ENCODE measurements at regions not wholly inside any gene's neighbourhood (a gene's known extent, or its start where the extent isn't known, plus 50 kb on each side); places are given as distances from the start of the nearest gene placed in this dataset.
A peak's percentile ranks its signal among the peaks of the same experiment; 100 is the strongest.

GRCh38 chr1:218135371-218135770 lies 149.7 kb upstream of the RRP15 start:
- DNase-seq: no peak
- H3K36me3 ChIP-seq: no peaks in the 10 kb centered on the region
- no peaks in the 10 kb centered on the region for H3K27me3 ChIP-seq
- intact Hi-C loops (cut with DNase I; ENCODE audit: low total_unique reads): no loop called here
- WGBS, 2 donors (ENCODE audit: low coverage in 1 of 2): 93% methylated on average over 6 of the region's 6 CpGs; no CpG with 5 or more reads in 1 of the 2 donors
- no peaks in the 10 kb centered on the region for H3K9me3 ChIP-seq
- no peak overlapping the region for H3K4me3 ChIP-seq
- H3K27ac ChIP-seq: no peak overlapping the region
- no peak for TF ChIP-seq EP300 (IDR thresholded peaks at IDR 0.05; ENCODE audit: low read depth)
- TF ChIP-seq CTCF (IDR thresholded peaks at IDR 0.05): no peak
- no peak for TF ChIP-seq POLR2AphosphoS5 (IDR thresholded peaks at IDR 0.05)
- no peak for TF ChIP-seq POLR2A (IDR thresholded peaks at IDR 0.05)
- H3K4me1 ChIP-seq: no peaks in the 10 kb centered on the region
- in situ Hi-C loops (cut with MboI; ENCODE audit: low pct_ligation_motif_present in 1 of 4, low pct_unique_long_range_greater_than_20kb in 1 of 4, low sequenced_read_pairs in 3 of 4): no loop called here

- Histone ChIP-seq H3K36me3 (no peaks in the 10 kb centered on the region), H3K27ac (no peak overlapping the region), H3K4me3 (no peak overlapping the region), H3K9me3 (peaks cover 0 to 4% of the 10 kb centered on the region in 2 donors), H3K27me3 (no peaks in the 10 kb centered on the region), H3K4me1 (no peaks in the 10 kb centered on the region)
- whole genome bisulfite sequencing, 2 donors (ENCODE audit: low coverage in 1 of 2): 72 to 82% methylated on average over 2 to 4 of the region's 4 CpGs
- no peak for TF ChIP-seq EP300 (IDR thresholded peaks at IDR 0.05; ENCODE audit: low read depth)
- in situ Hi-C loops (cut with MboI; ENCODE audit: low pct_ligation_motif_present in 1 of 4, low pct_unique_long_range_greater_than_20kb in 1 of 4, low sequenced_read_pairs in 3 of 4) (no loop called here), intact Hi-C loops (cut with DNase I; ENCODE audit: low total_unique reads) (no loop called here)
- no peak for DNase-seq
Observed at GRCh38 chr1:218139761-218140160, 145.3 kb upstream of the RRP15 start.

- in situ Hi-C loops (cut with MboI; ENCODE audit: low pct_ligation_motif_present in 1 of 4, low pct_unique_long_range_greater_than_20kb in 1 of 4, low sequenced_read_pairs in 3 of 4): no loop called here
- H3K4me1 ChIP-seq: no peaks in the 10 kb centered on the region
Observed at GRCh38 chr1:218156595-218156994, 128.5 kb upstream of the RRP15 start.

GRCh38 chr1:218163371-218163770 lies 121.7 kb upstream of the RRP15 start:
- Histone ChIP-seq H3K27me3 (peaks cover 89% of the 10 kb centered on the region), H3K9me3 (no peaks in the 10 kb centered on the region), H3K36me3 (no peaks in the 10 kb centered on the region), H3K4me3 (no peak overlapping the region), H3K27ac (no peak overlapping the region), H3K4me1 (peaks cover 0 to 27% (median 23%) of the 10 kb centered on the region in 4 donors)
- no peak for TF ChIP-seq CTCF (IDR thresholded peaks at IDR 0.05)
- TF ChIP-seq POLR2A (IDR thresholded peaks at IDR 0.05): no peak
- no peak for TF ChIP-seq EP300 (IDR thresholded peaks at IDR 0.05; ENCODE audit: low read depth)
- TF ChIP-seq POLR2AphosphoS5 (IDR thresholded peaks at IDR 0.05): no peak
- in situ Hi-C loops (cut with MboI; ENCODE audit: low pct_ligation_motif_present in 1 of 4, low pct_unique_long_range_greater_than_20kb in 1 of 4, low sequenced_read_pairs in 3 of 4) (no loop called here), intact Hi-C loops (cut with DNase I; ENCODE audit: low total_unique reads) (no loop called here)
- 39 to 42% methylated on average over 7 of the region's 7 CpGs for WGBS, 2 donors (ENCODE audit: low coverage in 1 of 2)
- DNase-seq: no peak

More at GRCh38 chr1:218156595-218156994, 128.5 kb upstream of the RRP15 start:
- Histone ChIP-seq H3K27ac (no peak overlapping the region), H3K27me3 (peaks cover 51% of the 10 kb centered on the region), H3K36me3 (no peaks in the 10 kb centered on the region), H3K4me3 (no peak overlapping the region), H3K9me3 (no peaks in the 10 kb centered on the region)
- DNase-seq: peak; percentile 8
- WGBS, 2 donors (ENCODE audit: low coverage in 1 of 2): 14 to 22% methylated on average over 10 to 15 of the region's 15 CpGs
- intact Hi-C loops (cut with DNase I; ENCODE audit: low total_unique reads): no loop called here
- no peak for TF ChIP-seq POLR2AphosphoS5 (IDR thresholded peaks at IDR 0.05)
- TF ChIP-seq EP300 (IDR thresholded peaks at IDR 0.05; ENCODE audit: low read depth): no peak
- no peak for TF ChIP-seq CTCF (IDR thresholded peaks at IDR 0.05)
- TF ChIP-seq POLR2A (IDR thresholded peaks at IDR 0.05): no peak
